Fibroblast of peridontal ligament (primary cell): ENCODE measurements at regions not wholly inside any gene's neighbourhood (a gene's known extent, or its start where the extent isn't known, plus 50 kb on each side); places are given as distances from the start of the nearest gene placed in this dataset.
"Not testable (repeated sequence)": the region's sequence is repeated elsewhere in the genome, so short reads cannot be mapped to it uniquely, and the experiment has no call there.

Source experiments
- DNase-seq: peaks from one replicate; pipeline ENCODE4 v3.0.0-alpha.2; 2010; ENCODE audit errors: extremely low read depth

DNA sequence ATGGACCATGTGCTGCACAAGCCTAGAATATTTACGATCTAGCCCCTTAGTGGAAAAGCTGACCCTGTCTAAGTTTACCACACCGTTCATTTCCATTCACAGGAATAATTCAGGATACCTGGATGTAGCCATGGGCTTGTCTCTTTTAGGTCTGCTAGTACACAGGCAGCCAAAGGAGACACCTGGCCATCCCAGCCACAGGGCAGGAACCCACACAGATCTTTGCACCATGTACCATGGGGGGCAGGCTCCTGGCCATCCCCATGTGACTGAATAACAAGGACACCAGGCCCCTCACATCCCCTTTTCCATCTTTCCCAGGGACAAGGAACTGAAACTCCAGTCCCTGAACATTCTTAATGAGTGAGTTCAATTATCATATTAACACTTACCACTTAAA lies 467.3 kb upstream of the MYT1L start:
- DNase-seq: no peak

DNA sequence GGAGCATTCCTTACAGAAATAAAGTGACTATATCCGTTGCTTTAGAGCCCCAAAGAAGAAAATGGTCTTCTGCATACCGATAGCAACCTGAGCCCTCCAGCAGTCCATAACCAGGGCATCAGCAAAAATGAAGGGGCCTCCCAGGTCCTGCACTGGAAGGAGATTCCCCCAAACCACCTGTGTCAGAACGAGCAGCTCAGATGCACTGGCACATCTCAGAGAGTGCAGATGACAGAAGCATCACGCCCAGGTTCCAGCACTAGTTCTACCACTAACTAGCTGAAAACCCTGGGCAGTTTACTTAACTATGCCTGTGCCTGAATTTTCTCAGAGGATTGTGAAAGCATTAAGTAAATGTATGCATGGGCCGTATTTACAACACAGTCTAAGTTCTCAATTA lies 466.7 kb upstream of the MYT1L start:
- DNase-seq: no peak

DNA sequence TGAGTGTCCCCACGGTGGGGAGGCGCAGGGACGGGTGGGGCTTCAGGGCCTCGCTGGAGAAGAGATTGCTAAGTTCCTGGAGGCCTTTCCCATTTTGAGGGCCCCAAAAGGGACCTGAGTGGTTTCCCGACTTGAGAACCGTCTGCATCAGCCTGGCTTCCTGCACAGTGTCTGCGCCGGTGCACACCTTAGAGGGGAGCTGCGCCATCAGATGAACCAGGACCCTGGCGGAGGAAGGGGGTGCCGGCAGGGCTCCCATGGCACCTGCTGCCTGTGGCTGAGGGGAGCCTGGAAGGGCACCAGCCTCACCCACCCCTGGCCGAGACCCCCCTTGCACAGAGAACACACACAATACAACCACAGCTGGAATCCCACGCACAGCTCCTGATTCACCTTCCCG lies 465.1 kb upstream of the MYT1L start:
- DNase-seq: no peak

DNA sequence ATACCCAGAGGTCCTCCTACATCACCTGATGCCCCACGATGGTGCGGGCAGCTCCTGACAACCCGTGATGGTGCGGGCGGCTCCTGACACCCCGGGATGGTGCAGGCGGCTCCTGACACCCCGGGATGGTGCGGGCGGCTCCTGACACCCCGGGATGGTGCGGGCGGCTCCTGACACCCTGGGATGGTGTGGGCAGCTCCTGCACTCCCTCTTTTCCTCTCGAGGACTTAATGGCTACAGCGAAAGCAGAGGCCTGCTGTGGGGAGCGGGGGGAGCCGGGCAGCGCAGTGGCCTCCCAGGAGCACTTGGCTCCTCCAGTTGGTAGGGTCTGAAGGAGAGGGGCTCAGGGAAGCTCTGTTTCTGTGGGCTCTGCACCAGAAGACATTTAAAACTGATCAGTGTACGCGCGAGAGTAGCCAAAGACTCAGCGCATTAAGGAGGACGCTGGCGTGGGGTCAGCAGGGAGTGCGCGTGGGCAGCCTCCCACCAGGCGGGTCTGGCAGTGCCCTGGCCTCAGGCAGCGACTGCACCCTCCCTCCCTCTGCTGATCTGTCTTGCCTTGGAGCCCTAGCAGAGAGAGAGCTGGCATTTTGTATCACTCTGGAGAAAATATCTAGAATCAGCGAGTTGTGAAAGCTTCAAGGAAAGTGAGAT lies 464.5 kb upstream of the MYT1L start:
- DNase-seq: no peak

DNA sequence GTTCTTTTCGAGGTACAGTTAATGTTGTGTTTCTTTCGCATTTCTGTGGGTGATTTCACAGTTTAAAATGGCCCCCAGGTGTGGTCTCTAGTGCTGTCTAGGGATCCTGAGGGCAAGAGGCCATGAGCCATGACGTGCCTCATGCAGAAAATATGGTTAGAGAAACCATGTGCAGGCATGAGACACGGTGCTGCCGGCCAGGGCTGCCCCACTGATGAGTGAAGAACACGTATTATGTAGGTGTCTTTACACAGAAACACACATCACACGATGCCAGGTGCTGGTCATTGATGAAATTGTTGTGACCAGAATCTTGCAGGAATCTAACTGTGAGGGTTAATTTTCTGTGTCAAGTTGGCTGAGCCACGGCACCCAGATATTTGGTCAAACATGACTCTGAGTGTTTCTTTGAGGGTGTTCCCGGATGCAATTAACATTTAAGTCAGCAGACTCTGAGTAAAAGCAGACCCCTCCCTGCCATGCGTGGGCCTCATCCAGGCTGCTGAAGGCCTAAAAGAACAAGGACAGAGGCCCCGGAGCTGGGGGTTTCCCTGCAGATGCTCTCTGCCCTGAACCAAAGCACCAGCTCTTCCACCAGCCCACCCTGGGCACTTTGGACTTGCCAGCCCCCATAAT lies 463.0 kb upstream of the MYT1L start:
- no peak for DNase-seq

DNA sequence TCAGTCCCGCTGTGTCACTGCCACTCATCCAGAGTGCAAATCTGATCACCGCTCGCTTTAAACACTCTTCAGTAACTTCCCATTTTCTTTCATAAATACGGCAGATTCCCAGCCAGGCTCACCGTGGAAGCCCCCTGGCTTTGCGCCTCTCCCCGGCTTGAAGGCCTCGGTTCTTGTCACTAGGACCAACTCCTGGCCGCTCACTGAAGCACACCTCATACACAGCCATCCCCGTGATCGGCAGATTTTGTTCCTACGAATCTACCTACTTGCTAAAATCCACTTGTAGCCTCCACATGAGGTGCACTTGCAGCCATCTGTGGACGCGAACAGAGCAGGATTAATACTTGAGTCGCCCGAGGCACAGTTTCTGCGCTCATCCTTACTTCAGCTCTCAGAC lies 462.4 kb upstream of the MYT1L start:
- DNase-seq: no peak

DNA sequence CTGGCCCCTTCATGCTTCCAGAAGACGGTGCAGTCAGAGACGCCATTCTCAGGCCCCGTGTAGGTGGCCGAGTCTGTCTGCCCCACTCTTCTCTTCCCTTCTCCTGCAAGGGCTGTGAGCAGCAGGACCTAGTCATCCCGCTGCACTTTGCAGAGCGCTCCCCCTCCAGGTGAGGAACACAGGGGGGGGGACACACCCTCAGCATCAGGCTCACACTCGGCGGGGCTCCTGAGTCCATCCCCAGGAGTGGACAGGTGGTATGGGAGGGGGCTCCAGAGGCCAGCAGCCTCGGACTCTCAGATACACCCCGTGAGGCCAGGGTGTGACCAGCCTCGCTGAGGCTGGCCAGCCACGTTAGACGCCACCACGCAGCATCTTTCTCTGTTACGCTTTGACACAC lies 460.5 kb upstream of the MYT1L start:
- DNase-seq: no peak

DNA sequence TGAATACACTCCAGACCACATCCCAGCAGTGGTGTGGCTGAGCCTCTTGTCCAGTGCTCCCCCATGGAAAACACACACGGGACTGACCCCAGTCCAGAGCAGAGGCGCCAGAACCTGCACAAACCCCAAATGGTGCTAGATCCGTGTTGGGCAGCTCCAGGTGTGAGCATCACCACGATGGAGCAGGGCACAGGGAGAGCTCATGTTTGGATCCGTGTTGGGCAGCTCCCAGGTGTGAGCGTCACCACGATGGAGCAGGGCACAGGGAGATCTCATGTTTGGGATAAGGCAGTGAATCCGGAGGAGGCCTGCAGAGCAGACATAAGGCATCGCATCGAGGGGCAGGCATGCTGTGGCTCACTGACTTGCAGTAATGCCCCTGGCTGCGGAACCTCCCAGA lies 460.0 kb upstream of the MYT1L start:
- no peak for DNase-seq

DNA sequence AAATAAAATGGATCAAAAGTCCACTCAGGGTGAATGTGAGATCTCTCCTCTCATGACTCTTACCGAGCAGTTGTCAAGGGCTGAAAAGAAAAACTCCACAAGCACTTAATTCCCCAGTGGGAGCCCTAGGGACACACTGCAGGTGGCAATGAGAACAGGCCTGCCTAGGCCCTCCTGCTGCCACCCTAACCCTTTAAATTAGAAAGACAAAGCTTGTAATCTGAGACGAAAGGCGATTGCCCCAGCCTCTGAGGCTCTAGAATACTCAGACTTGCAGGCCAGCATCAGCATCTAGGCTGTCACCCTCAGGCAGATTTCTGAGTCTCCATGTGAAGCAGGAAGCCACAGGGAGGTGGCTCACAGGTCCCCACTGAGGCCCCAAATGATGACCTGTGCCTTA lies 457.0 kb upstream of the MYT1L start:
- DNase-seq: no peak

DNA sequence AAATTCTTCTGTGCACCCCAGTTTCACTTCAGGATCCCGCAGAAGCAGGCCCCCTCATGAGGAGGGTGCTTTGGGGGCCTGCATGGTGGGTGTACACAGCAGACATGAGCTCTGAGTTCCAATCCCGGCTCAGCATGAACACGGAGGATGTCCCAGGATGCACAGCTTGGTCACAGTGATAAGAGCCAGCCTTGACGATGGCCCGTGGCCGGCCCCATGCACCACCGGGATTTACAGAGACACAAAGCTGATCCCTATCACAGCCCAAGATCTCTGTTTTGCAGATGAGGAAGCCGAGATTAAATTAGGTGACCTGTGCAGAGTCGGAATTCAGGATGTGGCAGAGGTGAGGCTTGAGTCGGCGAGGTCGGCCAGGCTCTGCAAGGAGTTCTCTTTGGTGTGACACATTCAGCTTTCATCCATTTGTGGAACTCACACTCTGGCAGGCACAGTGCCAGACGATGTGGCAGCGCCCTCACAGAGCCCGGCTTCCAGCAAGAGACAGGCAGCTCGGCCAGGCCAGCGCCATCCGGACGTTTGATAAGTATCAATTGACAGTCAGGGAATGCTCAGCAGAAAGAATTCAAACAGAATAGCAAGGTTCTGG lies 456.3 kb upstream of the MYT1L start:
- DNase-seq: no peak

DNA sequence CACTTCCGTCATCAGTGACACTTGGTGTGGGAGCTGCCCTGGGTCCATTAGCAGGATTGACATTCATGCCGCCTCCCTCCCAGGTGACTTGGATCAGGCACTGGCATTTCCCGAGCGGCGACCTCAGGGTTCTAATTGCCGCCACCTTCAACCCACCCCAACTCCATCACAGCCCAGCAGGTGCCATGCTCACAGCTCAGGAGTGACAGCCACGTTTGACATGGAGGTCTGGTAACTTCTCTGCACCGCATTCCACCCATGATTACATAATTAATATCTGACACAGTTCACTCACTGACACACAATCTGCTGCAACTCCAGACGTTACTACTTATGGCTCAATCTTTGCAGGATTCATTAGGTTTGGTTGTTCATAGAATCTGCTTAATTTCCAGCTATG lies 450.9 kb upstream of the MYT1L start:
- no peak for DNase-seq

DNA sequence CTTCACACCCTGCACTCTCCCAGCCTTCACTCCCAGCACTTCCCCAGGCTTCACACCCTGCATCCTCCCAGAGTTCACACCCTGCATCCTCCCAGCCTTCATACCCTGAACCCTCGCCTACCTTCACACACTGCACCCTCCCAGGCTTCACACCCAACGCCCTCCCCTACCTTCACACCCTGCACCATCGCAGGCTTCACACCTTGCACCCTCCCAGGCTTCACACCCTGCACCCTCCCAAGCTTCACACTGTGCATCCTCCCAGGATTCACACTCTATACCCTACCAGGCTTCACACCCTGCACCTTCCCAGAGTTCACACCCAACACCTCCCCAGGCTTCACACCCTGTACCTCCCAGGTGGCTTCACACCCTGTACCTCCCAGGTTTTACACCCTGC lies 448.7 kb upstream of the MYT1L start:
- no peak for DNase-seq

DNA sequence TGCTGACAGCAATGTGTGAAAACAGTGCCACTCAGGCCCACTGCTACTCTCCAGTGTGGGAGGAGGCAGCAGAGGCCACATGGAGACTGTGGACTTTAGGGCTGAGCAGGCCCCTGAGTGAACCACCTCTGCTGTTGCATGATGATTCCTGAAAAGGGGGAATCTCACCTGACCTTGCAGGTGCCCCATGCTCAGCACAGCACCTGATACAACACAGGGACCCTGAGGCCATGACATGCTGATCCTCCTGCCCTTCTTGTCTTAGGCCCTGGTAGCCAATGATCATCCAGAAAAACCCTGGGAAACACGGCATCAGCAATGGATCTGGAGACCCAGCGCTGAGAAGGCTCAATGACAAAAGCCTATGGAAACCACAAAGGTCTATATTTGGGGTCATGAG lies 446.8 kb upstream of the MYT1L start:
- no peak for DNase-seq

DNA sequence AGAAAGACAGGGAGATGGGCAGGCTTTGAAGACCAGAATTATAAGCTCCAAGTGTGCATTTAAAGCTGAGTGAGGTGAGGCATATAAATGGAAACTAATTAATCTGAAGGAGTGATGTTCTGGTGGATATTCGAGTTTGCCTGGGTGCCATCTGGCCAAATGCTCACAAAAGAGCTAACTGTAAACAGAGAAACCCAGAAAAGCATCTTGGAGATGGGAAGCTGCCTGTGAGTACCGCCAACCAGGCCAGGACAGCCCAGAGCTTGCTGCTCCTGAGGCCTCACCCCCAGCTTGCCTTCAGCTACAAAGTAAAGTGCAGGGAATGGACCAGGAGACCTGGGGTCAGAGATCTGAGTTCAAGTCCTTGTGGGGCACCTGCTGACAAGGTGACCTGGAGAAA lies 446.1 kb upstream of the MYT1L start:
- no peak for DNase-seq

DNA sequence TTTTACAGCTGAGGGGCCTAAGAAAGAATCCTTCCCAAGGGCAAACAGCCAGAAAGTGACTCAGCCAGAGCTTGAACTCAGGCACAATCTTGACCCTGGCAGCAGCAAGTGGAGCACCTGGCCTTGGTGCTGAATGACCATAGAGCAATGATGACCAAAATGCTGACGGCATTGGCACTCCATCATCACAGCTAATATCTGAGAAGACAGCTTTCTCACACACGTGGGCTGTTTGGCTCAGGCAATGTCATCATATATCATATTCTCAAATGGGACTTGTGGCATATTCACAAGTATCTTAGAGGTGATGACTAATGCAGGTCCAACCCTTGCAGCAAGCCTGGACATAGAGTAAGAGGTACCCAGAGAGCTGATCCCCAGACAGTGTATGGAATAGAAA lies 443.9 kb upstream of the MYT1L start:
- DNase-seq: no peak

DNA sequence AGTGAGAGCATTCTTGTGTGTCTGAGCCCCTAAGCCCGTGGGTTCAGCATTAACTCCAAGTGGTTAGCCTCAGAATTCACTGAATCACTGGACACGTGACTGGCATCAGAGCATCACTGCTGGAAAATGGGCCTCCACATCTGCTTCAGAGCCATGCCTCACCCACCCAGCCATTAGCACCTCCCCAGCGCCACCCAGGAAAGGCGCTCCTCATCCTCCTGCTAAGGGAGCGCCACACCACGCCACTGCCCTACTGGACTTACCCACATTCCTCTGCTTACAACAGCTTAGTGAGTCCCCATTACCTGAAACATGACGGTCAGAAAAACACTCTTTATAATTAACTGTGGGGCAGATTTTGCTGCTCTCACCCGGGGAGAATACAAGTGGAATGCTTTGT lies 442.6 kb upstream of the MYT1L start:
- no peak for DNase-seq

DNA sequence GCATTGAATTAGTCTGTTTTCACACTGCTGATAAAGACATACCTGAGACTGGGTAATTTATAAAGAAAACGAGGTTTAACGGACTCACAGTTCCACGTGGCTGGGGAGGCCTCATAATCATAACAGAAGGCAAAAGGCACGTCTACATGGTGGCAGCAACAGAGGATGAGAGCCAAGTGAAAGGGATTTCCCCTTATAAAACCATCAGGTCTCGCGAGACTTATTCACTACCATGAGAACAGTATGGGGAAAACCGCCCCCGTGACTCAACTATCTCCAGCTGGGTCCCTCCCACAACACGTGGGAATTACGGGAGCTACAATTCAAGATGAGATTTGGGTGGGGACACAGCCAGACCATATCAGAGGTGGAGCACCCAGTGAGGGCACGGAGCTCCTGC lies 442.0 kb upstream of the MYT1L start:
- not testable (repeated sequence) for DNase-seq

DNA sequence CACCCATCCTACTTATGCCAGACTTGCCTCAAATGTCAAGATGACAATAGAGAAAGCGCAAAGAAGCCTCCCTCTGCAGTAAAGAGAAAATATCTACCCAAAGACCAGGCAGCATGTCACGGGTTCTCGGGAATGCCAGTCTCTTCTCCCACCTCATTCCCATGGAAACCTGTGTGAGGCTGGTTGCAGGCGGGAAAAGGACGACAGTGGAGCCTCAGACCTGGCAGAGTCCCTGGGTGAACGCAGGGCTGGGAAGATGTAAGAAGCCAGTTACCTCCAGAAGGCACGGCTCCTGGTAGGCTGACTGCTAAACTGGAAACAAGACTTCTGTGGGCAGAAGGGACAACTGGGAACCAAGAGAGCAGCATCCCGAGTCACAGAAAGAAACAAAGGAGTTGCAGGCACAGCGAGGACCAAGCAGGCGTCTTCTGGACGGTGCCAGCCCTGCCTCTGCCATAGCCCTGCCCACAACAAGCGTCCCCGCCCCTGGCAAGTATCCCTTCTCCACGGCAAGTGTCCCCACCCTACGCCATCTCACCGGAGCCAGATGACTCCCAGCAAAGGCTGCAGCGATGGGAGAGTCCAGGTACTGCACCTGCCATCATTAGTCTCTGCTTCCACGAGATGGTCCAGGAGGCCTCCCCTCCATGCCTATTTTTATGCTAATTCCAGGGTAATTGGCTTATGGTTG lies 440.8 kb upstream of the MYT1L start:
- no peak for DNase-seq

DNA sequence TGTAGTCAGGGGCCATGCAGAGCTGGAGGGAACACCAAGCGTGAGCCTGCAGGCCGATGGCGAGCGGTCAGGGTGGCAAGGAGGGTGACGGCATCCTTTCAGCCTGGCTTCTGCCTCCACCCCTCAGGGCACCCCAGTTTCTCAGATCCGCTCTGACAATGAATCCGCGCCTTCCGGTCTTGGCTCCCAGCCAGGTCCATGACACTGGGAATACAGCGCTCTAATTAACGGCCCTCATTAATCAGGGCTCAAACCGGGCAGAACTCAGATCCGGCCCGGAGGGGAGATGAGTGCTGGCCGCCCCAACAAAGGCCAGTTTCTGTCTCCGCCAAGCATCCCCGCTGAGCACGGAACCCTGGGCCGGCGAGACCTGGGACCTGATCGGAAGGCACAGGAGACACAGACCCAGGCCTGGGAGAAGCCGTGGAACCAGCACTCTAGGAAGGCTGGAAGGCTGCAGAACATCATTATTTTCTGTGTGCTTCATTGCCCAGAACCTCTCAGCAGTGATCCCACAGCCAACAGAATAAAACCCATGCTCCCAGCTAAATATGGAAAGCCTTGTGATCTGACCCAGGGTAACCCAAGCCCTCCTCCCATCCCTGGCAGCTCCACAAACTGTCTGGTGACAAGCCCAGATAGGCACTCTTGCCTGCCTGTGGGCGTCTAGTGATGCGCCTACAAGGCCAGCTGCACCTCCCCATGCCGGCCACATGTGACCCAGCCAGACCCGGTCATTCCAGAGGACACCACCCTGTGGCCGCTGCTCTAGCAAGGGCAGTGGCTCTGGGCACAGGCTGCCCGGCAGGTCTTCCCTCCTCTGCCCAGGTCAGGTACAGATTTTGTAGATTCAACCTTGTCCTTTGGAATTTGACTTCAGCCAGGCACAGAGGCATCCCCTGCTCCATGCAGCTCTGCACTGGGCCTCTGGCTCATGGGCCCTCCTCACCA lies 438.7 kb upstream of the MYT1L start:
- DNase-seq: no peak

DNA sequence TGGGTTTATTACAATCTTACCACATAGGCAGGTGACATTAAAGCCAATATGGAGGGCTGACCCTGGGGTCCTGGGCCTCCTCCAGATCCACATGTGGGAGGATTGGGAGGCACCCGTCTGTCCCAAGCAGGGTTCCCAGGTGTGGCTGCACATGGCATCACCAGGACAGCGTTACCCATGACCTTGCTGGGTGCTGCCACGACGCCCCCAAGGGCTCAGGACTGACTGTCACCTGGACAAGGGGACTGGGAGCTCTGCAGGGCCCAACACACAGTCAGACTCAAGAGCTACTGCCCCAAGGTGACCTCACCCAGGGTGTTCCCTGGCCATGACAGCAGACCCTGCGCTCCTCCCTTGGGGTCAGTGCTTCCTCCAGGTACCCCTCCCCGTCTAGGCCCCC lies 437.4 kb upstream of the MYT1L start:
- DNase-seq: no peak

DNA sequence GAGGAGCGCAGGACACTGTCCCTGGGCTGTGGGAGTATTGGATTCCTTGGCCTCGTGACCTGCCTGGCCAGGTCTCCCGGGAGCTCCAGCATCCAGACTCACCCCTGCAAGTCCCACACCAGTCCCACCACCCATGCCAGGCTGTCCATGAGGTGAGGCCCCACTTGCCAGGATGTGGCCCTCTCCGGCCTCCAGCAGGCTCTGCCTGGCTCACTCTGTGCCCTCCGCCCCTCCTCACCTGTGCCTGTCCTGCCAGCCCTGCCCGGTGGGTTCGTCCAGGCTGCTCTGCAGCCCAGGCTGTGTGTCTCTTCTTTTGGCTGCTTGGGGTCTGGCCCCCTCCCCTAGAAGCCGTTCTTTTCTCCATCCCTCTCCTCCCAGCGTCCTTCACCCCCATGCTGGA lies 436.8 kb upstream of the MYT1L start:
- DNase-seq: no peak
